ENCODE measurements at regions not wholly inside any gene's neighbourhood (a gene's known extent, or its start where the extent isn't known, plus 50 kb on each side); places are given as distances from the start of the nearest gene placed in this dataset.

DNA sequence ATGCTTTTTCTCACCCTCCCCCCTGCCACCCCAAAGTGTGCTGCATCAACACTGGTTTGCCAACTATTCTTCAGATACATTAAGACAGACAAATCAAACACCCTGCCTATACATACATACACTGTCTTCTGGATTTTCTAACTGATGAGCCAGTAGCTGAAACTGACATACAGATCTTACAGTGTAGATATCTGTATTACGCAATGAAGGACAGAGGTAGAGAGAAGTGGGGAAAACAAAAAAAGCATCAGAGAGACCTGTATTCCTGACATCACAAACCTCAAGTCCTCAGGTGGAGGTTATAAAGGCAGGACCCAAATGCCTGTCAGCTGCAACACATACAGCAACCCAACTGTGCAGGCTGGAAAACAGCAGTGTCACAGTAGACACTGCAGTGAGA is 535.4 kb downstream of the HACE1 start:
- TF ChIP-seq, protein P1, sequence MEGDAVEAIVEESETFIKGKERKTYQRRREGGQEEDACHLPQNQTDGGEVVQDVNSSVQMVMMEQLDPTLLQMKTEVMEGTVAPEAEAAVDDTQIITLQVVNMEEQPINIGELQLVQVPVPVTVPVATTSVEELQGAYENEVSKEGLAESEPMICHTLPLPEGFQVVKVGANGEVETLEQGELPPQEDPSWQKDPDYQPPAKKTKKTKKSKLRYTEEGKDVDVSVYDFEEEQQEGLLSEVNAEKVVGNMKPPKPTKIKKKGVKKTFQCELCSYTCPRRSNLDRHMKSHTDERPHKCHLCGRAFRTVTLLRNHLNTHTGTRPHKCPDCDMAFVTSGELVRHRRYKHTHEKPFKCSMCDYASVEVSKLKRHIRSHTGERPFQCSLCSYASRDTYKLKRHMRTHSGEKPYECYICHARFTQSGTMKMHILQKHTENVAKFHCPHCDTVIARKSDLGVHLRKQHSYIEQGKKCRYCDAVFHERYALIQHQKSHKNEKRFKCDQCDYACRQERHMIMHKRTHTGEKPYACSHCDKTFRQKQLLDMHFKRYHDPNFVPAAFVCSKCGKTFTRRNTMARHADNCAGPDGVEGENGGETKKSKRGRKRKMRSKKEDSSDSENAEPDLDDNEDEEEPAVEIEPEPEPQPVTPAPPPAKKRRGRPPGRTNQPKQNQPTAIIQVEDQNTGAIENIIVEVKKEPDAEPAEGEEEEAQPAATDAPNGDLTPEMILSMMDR (IDR thresholded peaks at IDR 0.05; ENCODE audit: low read length): no peak
- TF ChIP-seq EZH2 (IDR thresholded peaks at IDR 0.05; ENCODE audit: borderline replicate concordance, low read length): no peak

Data from OCI-LY1 (cell line).